ENCODE measurements at regions not wholly inside any gene's neighbourhood (a gene's known extent, or its start where the extent isn't known, plus 50 kb on each side); places are given as distances from the start of the nearest gene placed in this dataset.
"Not testable (repeated sequence)": the region's sequence is repeated elsewhere in the genome, so short reads cannot be mapped to it uniquely, and the experiment has no call there.

DNA sequence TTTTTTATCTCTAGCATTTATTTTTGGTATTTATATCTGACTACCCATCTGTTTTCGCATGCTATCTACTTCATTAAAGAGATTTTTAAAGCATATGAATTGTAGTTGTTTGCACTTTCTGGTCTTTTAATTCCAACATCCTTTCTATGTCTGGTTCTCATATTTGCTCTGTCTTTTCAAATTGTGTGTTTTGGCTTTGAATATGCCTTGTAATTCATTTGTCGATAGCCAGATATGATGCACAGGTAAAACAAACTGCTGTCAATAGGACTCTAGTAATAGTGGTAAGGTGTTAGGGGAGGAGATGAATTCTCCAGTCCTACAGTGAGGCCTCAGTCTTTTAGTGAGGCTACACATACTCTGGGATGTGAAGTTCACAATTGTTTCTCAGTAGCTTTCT lies 530.8 kb upstream of the CCDC179 start:
- DNase-seq, result no peak

DNA sequence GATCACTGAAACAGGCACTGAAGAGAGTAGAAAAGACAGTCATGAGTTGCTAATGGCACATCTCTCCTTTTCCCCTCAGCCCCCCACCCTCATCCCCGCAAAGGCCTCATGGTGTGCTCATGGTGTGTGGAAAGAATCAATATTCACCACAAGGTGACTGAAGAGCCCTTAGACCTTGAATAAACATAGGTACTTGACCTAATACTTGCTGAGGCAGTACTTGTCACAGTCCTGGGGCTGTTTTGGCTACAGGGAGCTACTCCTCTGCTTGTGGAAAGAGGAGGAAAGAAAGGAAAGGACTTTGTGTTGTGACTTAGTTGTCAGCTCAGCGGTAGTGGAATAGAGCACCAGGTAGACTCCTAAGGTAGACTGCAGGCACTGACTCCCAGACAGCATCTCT lies 537.8 kb upstream of the CCDC179 start:
- no peak for DNase-seq

DNA sequence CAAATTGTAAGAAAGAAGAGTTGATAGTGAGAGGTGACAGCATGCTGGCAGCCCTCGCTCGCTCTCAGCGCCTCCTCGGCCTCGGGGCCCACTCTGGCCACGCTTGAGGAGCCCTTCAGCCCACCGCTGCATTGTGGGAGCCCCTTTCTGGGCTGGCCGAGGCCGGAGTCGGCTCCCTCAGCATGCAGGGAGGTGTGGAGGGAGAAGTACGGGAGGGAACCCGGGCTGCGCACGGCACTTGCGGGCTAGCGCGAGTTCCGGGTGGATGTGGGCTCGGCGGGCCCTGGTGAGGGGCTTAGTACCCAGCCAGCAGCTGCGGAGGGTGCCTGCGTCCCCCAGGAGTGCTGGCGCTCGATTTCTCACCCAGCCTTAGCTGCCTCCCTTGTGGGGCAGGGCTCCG lies 539.7 kb upstream of the CCDC179 start:
- DNase-seq, result no peak

DNA sequence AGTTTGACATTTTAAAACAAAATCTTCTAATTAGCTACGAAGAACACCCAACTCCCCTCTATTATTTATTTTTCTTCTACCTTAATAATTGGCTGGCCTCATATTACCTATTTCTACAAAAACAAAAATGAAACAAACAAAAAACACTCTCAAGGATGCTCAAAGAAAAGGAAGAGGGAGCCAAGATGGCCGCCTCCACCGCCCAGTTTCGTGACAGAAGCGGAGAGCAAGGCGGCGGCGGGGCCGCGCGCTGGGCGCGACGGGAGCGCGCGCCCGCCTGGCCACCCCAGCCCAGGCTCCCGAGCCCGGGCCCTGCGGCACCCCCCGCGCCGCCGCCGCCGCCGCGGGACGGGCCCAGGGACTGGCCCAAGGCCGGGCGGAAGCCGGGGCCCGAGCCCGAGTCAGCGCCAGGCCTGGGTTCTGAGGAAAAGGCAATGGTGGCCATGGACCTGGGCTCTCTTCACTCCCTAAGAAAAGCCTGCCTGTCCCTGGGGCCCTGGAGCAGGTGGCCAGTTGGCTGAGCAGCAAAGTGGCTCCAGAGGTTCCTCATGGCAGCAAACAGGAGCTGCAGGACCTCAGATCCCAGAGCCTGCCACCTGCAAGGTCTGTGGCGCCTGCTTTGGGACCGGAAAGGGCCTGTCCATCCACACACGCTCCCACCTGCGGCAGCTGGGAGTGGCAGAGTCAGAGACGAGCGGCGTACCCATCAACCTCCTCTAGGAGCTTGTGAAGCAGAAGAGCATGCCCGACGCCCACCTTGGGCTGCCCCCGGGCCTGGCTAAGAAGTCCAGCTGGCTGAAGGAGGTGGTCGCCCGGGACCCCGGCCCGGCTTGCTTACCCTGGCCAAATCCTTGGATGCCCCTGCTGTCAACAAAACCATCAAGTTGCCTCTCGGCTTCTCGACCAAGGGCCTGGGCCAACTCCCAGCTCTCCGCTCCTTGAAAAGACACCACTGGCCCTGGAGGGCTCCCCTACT lies 543.2 kb upstream of the CCDC179 start:
- DNase-seq, result no peak

GRCh38 chr11:23404225-23405160 lies 544.2 kb upstream of the CCDC179 start:
- no peak for DNase-seq

GRCh38 chr11:23405350-23405937 lies 545.2 kb upstream of the CCDC179 start:
- no peak for DNase-seq

GRCh38 chr11:23406131-23406819 lies 546.0 kb upstream of the CCDC179 start:
- no peak for DNase-seq

DNA sequence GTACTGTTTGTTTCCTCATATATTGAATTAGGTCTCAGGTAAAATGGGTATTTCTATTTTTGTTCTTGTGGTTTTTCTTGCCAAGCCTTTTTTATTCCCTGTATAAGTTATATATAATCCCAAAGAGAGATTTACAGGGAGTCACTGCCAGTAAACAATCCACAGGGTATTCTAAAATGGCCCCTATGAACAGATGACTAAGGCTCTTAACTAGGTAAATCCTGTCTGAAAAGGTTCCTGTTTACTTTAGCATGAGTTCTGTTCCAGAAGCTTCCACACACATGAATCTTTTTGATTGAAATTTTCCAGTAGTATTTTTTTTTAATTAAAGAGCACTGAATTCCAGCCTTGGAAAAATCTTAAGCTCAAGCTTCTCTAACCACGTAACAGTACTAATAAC lies 552.8 kb upstream of the CCDC179 start:
- no peak for DNase-seq

DNA sequence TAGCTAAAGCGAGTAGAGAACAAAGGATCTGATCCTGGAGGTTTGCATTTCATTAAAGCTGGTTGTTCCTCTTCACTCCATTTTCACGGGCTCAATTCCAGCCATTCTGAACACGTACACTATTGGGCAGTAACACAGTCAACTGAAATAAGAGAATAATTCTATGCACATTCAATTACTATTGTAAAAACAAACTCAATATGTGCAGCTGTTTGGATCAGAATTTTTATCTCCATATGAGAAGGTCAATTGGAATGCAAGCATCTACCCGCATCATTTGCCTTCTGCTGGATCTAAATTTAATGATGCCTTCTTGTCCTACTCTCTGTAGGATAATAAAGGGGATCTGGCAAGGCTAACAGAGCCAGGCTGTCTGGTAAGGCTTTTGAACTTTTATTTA lies 562.8 kb upstream of the CCDC179 start:
- no peak for DNase-seq

GRCh38 chr11:23423656-23424055 lies 563.4 kb upstream of the CCDC179 start:
- DNase-seq, result no peak

- no peak for DNase-seq
Measured at GRCh38 chr11:23425381-23425780, 565.1 kb upstream of the CCDC179 start.

- no peak for DNase-seq
Measured at GRCh38 chr11:23429569-23429968, 569.3 kb upstream of the CCDC179 start.

GRCh38 chr11:23453522-23453921 lies 593.2 kb upstream of the CCDC179 start:
- DNase-seq, result no peak

- no peak for DNase-seq
Measured at GRCh38 chr11:23455321-23455891, 595.1 kb upstream of the CCDC179 start.

DNA sequence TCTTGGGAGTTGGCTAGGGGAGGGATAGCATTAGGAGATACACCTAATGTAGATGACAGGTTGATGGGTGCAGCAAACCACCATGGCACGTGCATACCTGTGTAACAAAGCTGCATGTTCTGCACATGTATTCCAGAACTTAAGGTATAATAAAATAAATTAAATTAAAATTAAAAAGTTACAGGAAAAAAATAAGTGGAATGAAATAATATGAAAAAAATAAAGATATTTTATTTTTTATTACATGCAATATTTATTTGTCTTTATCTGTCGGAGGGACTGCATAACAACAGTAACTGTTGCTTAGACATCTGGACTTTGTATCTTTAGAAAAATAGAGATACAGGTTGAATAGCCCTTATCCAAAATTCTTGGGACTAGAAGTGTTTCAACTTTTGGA lies 597.4 kb upstream of the CCDC179 start:
- DNase-seq, result no peak

DNA sequence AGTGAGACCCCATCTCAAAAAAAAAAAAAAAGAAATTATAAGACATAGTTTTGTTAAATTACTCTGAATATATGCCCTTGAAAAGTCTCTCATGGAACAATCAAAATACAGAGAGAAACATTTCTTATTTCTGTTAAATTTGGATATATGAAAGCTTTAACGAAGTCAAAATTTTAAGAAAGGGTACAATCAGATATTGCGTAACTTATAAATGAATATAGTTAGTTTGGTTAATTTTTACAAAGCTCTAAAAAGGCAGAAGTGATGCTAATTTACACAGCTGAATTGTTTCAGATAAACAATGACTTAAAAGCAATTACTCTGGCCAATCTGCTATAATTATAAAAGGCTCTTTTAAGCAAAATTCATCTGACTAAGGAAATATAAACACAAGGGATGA lies 611.6 kb upstream of the CCDC179 start:
- DNase-seq, result no peak

DNA sequence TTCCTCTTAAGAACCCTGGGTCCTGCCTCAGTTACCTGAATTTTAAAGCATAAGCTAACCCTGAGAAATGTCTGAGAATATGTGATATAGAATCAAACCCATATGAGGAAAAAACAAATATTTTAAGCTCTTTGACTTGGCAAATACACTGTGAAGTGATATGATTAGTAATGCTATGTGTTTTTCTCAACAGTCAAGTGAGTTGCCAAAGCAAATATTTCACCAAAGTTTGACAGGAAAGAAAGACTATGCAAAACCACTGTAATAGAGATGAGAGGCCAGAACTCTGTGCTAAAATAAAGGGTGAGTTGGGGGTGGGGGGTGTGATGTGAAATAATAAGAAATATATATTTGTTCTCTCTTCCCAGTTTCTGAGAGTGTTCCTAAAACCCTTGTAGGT lies 613.5 kb upstream of the CCDC179 start:
- no peak for DNase-seq

- no peak for DNase-seq
Measured at GRCh38 chr11:23480736-23481135, 620.5 kb upstream of the CCDC179 start.

GRCh38 chr11:23484146-23484545 lies 623.9 kb upstream of the CCDC179 start:
- not testable (repeated sequence) for DNase-seq

- DNase-seq, result not testable (repeated sequence)
Measured at GRCh38 chr11:23484618-23485017, 624.3 kb upstream of the CCDC179 start.

- DNase-seq, result no peak
Measured at GRCh38 chr11:23490557-23491235, 630.4 kb upstream of the CCDC179 start.

GRCh38 chr11:23494981-23495380 lies 634.7 kb upstream of the CCDC179 start:
- DNase-seq, result no peak

Data from CD4-positive, alpha-beta T cell treated with Interleukin-21 for 1 hour (primary cell).